Right ventricle myocardium inferior (tissue), 1 donor: ENCODE measurements at regions not wholly inside any gene's neighbourhood (a gene's known extent, or its start where the extent isn't known, plus 50 kb on each side); places are given as distances from the start of the nearest gene placed in this dataset.

ENCODE experiments used
- ATAC-seq: fragments of 200-7000 bp; cut with Tn5 transposase; one replicate; pipeline ENCODE4 v1.9.1; 2020; ENCODE audit warnings: mild to moderate bottlenecking, moderate library complexity
- DNase-seq: peaks from one replicate; pipeline ENCODE4 v3.0.0; 2021; ENCODE audit errors: missing footprints
- intact Hi-C: fragments of 100-400 bp; cut with DNase I; formaldehyde crosslinking; loops from one replicate; pipeline ENCODE4 v1.11.0; 2022
- donor health status: DM: no; HTN: yes; CAD: no; lungs with severe emphysema.

- intact Hi-C loops, result no loop called here
- ATAC-seq (no peak), DNase-seq (no peak)
Measured at GRCh38 chr19:30722186-30722585, 350.0 kb downstream of the ZNF536 start.

GRCh38 chr19:30719999-30720345 lies 347.8 kb downstream of the ZNF536 start:
- ATAC-seq (peak; percentile 46), DNase-seq (no peak)
- intact Hi-C loops, result no loop called here

GRCh38 chr19:30719189-30719998 lies 347.2 kb downstream of the ZNF536 start:
- intact Hi-C loops, result no loop called here

GRCh38 chr19:30718707-30719106 lies 346.5 kb downstream of the ZNF536 start:
- DNase-seq, result no peak
- peak; percentile 22 for ATAC-seq
- intact Hi-C loops, result no loop called here

More at GRCh38 chr19:30719189-30719998, 347.2 kb downstream of the ZNF536 start:
- ATAC-seq (peak; percentile 95), DNase-seq (peak; percentile 83)

GRCh38 chr19:30718014-30718413 lies 345.8 kb downstream of the ZNF536 start:
- intact Hi-C loops, result no loop called here
- ATAC-seq (no peak), DNase-seq (no peak)

GRCh38 chr19:30717381-30717780 lies 345.2 kb downstream of the ZNF536 start:
- intact Hi-C loops, result no loop called here
- ATAC-seq, result no peak
- DNase-seq, result no peak

- intact Hi-C loops, result no loop called here
- DNase-seq (no peak), ATAC-seq (no peak)
Measured at GRCh38 chr19:30712431-30713337, 340.5 kb downstream of the ZNF536 start.

- no peak for DNase-seq
- ATAC-seq, result no peak
- intact Hi-C loops, result no loop called here
Measured at GRCh38 chr19:30711826-30712225, 339.6 kb downstream of the ZNF536 start.

GRCh38 chr19:30711296-30711695 lies 339.1 kb downstream of the ZNF536 start:
- intact Hi-C loops, result no loop called here
- DNase-seq, result no peak
- no peak for ATAC-seq

- intact Hi-C loops, result no loop called here
- ATAC-seq (no peak), DNase-seq (no peak)
Measured at GRCh38 chr19:30710721-30711120, 338.5 kb downstream of the ZNF536 start.

- ATAC-seq (no peak), DNase-seq (no peak)
- intact Hi-C loops, result no loop called here
Measured at GRCh38 chr19:30708416-30709178, 336.4 kb downstream of the ZNF536 start.

GRCh38 chr19:30704771-30705330 lies 332.7 kb downstream of the ZNF536 start:
- intact Hi-C loops, result no loop called here
- ATAC-seq, result no peak
- DNase-seq, result no peak

- no peak for ATAC-seq
- DNase-seq, result no peak
- intact Hi-C loops, result no loop called here
Measured at GRCh38 chr19:30703645-30704044, 331.5 kb downstream of the ZNF536 start.

- ATAC-seq (no peak), DNase-seq (no peak)
- intact Hi-C loops, result no loop called here
Measured at GRCh38 chr19:30701178-30701577, 329.0 kb downstream of the ZNF536 start.

GRCh38 chr19:30699871-30700280 lies 327.7 kb downstream of the ZNF536 start:
- intact Hi-C loops, result no loop called here
- ATAC-seq (no peak), DNase-seq (no peak)

- intact Hi-C loops, result no loop called here
- DNase-seq (peak; percentile 65), ATAC-seq (no peak)
Measured at GRCh38 chr19:30696514-30696913, 324.3 kb downstream of the ZNF536 start.

- ATAC-seq, result no peak
- intact Hi-C loops, result no loop called here
- no peak for DNase-seq
Measured at GRCh38 chr19:30695171-30695875, 323.1 kb downstream of the ZNF536 start.

- ATAC-seq (no peak), DNase-seq (no peak)
- intact Hi-C loops, result no loop called here
Measured at GRCh38 chr19:30694156-30694755, 322.1 kb downstream of the ZNF536 start.
